Stimulated activated CD4-positive, alpha-beta T cell treated with anti-CD3 and anti-CD28 coated beads, Interleukin-15, amount 100 ng/mL, for 24 hours (primary cell): ENCODE measurements at regions not wholly inside any gene's neighbourhood (a gene's known extent, or its start where the extent isn't known, plus 50 kb on each side); places are given as distances from the start of the nearest gene placed in this dataset.
A peak's percentile ranks its signal among the peaks of the same experiment; 100 is the strongest.

ENCODE experiments used
- DNase-seq: peaks from one replicate; pipeline ENCODE4 v3.0.0-alpha.2; 2020

- DNase-seq, result no peak
Measured at GRCh38 chr12:97097734-97098133, 190.7 kb downstream of the NEDD1 start.

GRCh38 chr12:97109441-97109840 is 202.4 kb downstream of the NEDD1 start:
- DNase-seq, result no peak

- DNase-seq, result no peak
Measured at GRCh38 chr12:97112136-97112535, 205.1 kb downstream of the NEDD1 start.

- no peak for DNase-seq
Measured at GRCh38 chr12:97118796-97119375, 211.8 kb downstream of the NEDD1 start.

- no peak for DNase-seq
Measured at GRCh38 chr12:97127061-97127460, 220.0 kb downstream of the NEDD1 start.

- DNase-seq, result no peak
Measured at GRCh38 chr12:97131220-97131981, 224.3 kb downstream of the NEDD1 start.

- no peak for DNase-seq
Measured at GRCh38 chr12:97132270-97132669, 225.2 kb downstream of the NEDD1 start.

GRCh38 chr12:97134495-97134894 is 227.4 kb downstream of the NEDD1 start:
- DNase-seq, result no peak

- DNase-seq, result no peak
Measured at GRCh38 chr12:97140355-97140754, 233.3 kb downstream of the NEDD1 start.

GRCh38 chr12:97142737-97143410 is 235.8 kb downstream of the NEDD1 start:
- DNase-seq, result no peak

- peak; percentile 65 for DNase-seq
Measured at GRCh38 chr12:97148941-97149559, 242.0 kb downstream of the NEDD1 start.

GRCh38 chr12:97151481-97151880 is 244.4 kb downstream of the NEDD1 start:
- DNase-seq, result no peak

GRCh38 chr12:97159377-97159776 is 252.3 kb downstream of the NEDD1 start:
- no peak for DNase-seq

- DNase-seq, result no peak
Measured at GRCh38 chr12:97160277-97160676, 253.2 kb downstream of the NEDD1 start.

- DNase-seq, result no peak
Measured at GRCh38 chr12:97162173-97162572, 255.1 kb downstream of the NEDD1 start.

GRCh38 chr12:97164936-97165335 is 257.9 kb downstream of the NEDD1 start:
- DNase-seq, result no peak

- peak; percentile 2 for DNase-seq
Measured at GRCh38 chr12:97167598-97167997, 260.5 kb downstream of the NEDD1 start.

- no peak for DNase-seq
Measured at GRCh38 chr12:97168804-97169203, 261.7 kb downstream of the NEDD1 start.

- no peak for DNase-seq
Measured at GRCh38 chr12:97169889-97170567, 263.0 kb downstream of the NEDD1 start.

- DNase-seq, result no peak
Measured at GRCh38 chr12:97173688-97174410, 266.8 kb downstream of the NEDD1 start.

GRCh38 chr12:97177481-97177880 is 270.4 kb downstream of the NEDD1 start:
- DNase-seq, result no peak

- no peak for DNase-seq
Measured at GRCh38 chr12:97181571-97182265, 274.7 kb downstream of the NEDD1 start.
